GM12892 (cell line): ENCODE measurements at regions not wholly inside any gene's neighbourhood (a gene's known extent, or its start where the extent isn't known, plus 50 kb on each side); places are given as distances from the start of the nearest gene placed in this dataset.

Experiments used
- POLR2A ChIP-seq: IDR thresholded peaks from 2 replicates; pipeline ENCODE4 v1.6.1; 2011; ENCODE audit warnings: low read depth, low read length, control low read depth
- POLR2AphosphoS5 ChIP-seq: IDR thresholded peaks from 2 replicates; pipeline ENCODE4 v1.6.1; 2011; ENCODE audit warnings: low read depth, low read length, control low read depth

- TF ChIP-seq POLR2AphosphoS5 (no peak), POLR2A (no peak)
Observed at GRCh38 chr18:29012364-29012763, 835.4 kb upstream of the CDH2 start.
